GM18517 (cell line): ENCODE measurements at regions not wholly inside any gene's neighbourhood (a gene's known extent, or its start where the extent isn't known, plus 50 kb on each side); places are given as distances from the start of the nearest gene placed in this dataset.

Experiments
- ATAC-seq: cut with Tn5 transposase; IDR thresholded peaks from one replicate; pipeline ENCODE4 v1.9.1; 2021; ENCODE audit warnings: mild to moderate bottlenecking, moderate library complexity; ENCODE audit not compliant: unreplicated experiment

DNA sequence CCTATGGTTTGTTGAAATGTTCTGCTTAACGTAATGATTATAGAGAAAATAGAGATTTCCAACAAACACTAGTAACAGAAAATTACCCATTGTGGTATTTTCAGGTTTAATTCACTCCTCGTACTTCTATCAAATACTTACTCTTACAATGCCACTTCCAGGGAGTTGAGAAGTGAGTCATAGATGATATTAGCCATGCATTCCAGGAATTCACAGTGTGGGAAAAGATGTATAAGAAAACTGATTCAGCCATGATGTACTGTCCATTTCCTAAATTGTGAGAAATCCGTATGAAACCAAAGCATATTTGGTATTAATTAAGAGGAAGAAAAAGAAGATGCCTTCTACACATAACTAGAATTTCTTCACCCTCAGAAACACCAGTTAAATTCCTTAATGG is 1854.6 kb upstream of the WWC1 start:
- no peak for ATAC-seq

DNA sequence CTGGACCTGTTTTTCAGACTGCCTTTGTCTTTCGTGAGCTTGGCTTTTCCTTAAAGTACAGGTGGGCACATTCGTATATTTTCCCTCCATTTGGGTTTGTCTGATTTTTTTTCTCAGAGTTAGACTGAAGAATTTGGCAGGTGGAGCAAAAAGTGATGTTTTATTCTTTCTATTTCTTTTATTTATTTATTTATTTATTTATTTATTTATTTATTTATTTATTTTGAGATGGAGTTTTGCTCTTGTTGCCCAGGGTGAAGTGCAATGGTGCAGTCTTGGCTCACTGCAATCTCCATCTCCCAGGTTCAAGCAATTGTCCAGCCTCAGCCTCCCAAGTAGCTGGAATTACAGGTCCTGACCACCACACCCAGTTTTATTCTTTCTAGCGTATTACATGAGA is 1805.1 kb upstream of the WWC1 start:
- ATAC-seq: no peak

DNA sequence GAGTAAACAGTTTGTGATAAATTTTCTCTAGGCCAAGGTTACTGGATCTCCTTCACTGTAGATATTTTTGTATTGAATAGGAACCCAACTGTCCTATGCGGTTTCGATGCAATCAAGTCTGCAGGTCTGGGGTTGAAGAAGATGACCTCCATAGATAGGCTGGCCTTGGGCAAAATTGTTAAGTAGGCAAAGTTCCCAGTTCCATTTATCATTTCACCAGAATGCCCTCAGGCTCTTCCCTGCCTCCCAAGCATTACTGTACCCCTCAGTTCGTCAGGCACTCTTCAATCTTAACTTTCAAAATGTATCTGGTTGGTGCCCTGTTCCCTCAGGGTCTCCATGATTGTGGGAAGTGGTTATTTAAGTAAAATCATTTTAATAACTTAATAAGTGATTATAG is 1802.9 kb upstream of the WWC1 start:
- no peak for ATAC-seq

DNA sequence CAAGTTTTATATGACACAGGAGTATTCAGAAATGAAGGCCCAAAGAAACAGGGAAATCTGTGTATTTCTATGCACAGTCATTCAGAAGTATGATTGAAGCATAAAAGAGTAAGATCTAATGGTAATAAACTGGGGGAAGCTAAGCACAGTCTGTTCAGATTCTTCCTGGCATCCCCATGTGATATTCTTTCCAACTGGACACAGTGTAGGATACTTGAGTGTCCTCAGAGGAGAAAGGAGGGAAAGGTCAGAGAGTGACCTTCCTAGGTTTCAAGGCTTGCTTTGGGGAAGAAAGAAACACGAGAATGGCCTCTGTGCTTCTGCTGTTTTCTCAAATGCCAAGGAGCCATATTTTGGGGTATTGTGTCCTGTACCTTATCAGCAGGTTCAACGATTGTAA is 1798.4 kb upstream of the WWC1 start:
- ATAC-seq: no peak

DNA sequence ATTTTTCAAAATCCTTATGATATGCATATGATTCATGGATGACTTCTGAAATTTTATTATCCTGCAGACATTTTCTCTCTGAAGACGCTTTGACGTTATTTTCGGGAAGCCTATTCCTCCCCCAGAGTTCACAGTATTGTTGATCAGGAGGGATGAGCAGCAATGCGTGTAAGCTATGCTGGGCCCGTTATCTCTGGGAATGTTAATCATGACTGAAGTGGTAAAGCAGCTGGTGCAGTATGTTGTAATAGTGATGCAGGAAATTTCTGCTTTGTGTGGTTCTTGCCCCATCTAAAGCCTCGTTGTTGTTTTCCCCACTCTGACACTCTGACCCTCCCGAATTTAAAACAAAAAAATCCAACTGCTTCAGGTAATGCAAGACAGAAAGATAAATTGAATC is 1797.8 kb upstream of the WWC1 start:
- ATAC-seq: no peak

DNA sequence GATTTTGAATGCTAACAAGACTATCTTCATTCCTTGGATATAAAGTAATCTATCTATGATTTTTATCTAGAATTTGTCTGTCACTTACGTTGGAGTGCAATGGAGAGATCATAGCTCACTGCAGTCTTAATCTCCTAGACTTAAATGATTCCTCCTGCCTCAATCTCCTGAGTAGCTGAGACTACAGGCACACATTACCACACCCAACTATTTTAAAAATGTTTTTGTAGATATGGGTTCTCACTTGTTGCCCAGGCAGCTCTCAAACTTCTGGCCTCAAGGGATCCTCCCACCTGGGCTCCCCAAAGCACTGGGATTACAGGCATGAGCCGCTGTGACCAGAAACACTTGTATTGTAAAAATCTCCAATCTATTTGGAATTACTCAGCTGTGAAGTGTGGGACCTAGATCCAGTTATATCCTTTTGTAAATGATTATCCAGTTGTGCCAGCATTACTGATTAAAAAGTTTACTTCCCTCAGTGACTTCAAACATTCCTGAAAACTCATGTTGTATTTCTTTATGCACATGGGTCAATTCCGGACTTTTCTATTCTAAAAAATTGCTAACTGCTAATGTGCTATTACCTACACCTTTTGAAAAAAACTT is 1793.8 kb upstream of the WWC1 start:
- ATAC-seq: no peak

DNA sequence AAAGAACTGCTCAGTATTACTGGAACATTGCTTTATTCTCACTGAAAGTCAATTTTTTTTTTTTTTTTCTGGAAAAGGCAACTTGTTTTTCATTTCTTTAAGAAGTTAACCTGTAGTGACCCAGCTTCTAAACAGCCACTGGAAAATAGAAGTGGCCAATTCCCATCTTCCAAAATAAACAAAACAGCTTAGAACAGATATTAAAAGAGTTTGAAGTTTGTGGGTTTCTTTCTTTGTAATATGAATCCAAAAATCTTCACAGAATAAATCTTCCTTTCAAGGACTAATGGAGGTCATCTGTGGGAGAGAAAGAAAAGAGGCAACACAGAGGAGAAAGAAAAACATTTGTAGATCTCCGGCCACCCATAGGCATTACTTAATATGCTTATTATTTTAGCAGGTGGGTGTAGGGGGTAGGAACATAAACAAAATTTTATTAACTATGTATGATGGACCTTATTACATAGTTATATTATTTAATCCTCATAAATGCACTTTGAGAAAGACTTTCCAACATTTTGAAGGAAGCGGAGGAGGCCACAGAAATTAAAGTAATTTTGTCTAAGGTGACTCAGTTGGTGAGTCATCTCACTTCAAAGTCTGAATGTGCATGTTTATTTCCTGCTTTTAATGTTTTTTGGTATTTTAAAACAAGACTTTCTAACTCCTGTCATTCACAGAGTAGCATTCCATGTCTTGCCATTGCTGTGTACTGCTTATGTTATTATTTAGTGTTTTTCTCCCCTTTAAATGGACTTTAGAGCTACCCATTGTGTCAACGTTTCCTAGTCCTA is 1791.8 kb upstream of the WWC1 start:
- no peak for ATAC-seq

DNA sequence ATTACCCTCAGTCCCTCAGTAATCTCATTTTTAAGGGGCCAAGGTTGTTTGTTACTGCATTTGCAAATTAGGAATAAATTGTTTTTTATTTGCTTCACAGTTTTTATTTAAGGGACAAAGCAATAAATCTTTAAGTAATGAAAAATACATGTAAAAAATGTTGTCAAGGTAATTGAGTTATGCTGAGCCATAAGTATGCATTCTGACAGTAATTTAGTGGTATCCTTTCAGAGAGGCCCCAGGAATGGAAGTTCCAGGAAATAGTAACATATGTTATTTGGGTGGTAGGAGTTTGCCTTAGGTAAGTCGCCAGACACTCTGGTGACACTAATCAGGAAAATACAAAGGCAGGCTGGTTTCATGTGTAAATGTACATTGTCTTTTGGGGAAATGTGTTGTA is 1787.9 kb upstream of the WWC1 start:
- ATAC-seq: no peak

DNA sequence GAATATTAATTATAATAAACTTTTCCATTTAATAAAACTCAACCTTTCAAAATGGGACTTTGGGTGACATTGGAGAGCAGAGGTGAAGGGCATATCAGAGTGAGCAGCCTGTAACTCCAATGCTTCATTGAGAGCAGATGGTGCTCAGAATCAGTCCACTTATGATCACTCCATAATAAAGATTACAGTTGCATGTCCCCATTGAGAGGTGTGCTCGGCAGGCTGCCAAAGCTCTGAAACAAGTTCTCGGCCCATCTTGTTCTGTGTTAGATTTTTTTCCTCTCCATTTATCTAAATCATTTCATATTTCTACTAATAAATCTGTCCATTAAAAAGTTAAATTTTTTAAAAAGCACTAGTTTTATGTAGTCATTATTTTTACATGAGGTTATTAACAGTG is 1786.4 kb upstream of the WWC1 start:
- ATAC-seq: no peak

DNA sequence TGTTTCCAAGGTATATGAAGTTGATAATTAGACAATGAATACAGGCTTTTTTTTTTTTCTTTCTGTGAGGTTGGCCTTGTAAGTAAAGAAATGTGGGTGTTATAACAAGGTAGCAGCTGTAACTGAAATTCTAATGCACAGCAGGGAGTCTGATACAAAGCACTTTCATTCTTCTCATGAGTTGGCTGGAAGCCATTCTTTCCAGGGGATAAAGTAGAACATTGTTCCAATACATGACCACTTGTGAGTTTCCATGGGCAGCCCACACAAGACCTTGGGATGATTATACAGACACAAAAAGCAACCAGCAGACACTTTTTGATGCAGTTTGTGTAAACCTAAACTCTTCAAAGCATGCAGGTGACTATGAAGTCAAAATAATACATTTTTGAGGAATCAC is 1785.9 kb upstream of the WWC1 start:
- no peak for ATAC-seq

DNA sequence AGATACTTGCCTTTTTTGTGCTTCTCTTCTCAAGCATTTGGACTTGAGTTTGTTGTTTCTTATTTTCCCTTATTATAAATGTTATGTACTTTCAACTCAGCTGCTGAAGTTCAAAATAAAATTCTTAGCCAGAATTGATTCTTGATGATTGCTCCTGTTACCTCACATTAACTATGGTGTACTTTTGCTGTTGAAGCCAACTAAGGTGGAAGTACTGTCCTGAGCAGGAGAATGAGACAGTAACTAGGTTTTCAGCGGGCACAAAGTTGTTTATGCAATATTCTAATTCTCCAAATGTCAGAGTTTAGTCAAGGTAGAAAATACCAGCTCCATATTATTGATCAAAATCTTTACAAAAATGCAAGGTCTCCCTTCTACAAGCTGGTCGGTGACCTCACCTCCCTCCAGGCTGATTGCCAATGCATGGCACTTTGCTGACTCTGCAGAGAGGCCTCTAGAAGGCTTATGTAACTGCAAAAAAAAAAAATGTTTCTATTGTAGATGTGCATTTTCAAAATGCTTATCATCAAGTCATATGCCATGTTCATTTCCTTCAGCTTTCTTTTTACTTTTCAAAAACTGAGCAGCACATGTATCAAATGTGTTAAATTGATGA is 1783.5 kb upstream of the WWC1 start:
- ATAC-seq: no peak

DNA sequence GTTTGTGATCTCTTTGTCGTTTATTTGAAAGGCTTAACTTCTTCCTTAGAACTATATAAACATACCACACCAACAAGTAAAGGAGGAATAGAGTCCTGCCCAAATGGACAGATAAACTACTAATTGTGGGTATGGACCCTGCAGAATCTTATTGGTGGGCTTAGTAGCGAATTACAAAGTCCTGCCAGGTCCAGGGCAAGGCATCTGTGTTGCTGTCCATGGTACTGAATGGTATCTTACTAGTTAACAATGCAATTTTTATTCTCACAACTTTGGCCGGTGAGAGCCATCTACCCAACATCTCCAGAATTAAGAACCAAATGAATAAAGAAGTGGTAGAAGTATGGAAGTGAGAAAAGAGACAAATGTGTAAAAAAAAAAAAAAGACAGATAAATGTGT is 1782.4 kb upstream of the WWC1 start:
- ATAC-seq: no peak

DNA sequence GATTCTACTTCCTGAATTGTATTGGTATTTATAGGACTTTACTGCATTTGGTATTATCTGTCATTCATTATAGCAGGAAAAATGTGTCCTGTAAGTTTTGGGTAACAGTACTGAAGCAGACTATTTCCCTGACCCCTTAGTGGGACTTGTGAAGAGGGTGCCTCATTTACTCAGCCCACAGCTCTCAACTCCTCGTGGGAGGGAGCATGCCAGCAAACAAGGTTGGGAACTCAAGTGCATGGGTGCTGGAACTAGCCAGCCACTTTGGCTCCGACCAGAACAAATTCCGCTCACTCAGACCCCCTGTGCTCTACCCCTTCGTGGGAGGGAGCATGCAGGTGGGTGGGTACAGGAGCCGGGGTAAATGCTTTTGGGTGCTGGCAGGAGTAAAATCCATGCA is 1773.5 kb upstream of the WWC1 start:
- ATAC-seq: no peak

DNA sequence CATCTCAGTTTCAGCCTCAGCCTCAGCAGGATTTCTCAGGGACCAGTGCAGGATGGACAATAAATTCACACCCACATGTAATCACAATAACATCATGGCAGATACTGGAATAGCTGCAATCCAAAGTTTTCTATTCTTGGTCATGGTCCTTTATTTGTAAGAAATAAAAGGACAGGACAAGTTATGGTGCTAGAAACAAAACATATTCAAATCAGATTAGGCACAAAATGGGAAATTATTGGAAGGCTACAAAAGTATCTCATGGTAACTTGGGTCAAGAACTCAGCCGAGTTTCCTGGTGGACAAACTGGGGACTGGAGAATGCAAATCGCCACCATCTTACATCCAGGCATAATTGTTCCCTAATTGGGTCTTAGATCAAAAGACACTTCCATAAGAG is 1768.2 kb upstream of the WWC1 start:
- ATAC-seq: no peak

DNA sequence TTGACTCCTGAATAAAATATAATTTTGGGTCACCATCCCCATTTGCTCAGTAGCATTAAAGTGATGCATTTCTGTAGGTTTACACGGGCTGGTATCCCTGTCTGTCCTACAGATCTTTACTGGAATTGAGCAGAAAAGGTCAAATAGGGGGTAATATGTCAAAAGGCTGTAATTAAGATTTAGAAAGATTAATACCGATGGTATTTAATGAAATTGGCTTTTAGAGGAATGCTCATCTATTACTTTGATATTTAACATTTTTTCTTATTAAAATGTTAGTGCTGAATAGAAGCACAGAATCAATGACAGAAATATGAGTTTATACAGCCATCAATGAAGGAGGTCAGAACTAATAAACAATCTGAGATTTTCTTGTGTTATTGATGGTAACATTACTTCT is 1762.2 kb upstream of the WWC1 start:
- ATAC-seq: no peak

DNA sequence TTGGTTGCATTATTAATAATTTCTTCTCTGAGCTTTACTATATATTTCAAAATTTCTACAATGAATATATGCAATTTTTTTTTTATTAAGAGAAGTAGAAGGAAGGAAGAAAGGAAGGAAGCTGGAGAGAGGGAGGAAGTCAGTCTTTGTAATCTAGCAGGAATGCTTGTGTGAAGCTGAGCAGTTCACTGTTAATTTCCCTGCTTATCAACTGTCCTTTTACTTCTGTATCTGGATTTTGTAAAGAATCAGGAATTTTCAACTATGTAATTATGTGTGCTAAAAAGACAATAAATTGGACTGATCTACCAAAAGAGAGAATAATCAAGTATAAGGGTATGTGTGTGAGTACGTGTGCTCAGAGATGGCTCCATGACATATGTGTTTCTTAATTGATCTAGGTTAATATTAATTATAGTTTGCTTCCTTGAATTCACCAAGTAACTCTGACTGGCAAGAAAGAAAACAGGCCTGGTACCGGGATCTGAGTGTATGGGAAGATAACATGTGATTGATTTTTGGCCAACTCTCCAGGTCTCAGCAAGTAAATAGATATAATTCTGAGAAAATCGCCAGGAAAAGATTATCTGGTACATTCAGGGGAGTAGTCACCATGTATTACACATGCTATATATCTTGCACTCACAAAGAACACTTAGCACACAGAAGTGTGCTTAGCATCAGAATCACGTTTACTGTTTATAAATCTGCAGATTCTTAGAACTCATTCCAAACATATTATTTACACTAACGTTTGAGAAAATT is 1758.8 kb upstream of the WWC1 start:
- ATAC-seq: no peak

DNA sequence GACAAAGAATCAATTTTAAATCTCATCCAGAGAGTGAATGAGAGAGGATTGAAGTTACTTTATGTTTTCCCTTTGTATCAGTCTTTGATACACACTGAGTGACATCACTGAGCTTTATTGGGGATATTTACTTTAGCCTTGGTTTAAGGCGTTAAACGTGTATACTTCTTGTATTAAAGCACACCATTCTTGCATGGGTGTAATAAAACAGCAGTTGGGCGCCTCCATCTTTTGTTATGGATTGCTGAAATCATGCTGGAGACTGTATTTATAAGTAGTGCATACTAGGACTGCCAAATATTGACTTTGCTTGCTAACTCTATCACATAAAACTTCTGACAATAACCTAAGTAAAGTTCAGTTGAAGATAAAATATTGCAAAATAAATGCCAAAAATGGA is 1755.8 kb upstream of the WWC1 start:
- no peak for ATAC-seq

DNA sequence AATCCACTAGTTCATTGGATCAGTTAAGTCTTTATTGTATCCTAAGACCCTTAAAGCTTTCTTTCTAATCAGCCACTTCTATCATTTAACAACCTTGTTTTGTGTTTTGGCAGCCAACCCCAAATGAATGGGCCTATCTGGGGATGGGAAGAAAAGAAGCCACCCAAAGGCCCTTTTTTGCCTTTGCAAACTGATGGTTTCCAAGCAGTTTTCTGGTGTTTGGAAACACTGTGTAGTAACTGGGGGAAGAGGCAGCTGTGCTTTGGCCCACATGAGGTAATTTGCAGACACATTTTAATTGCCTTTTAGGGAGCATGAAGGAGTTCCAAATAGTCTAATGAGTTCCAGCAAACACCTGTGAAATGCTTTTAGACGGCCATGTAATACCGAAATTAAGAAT is 1751.3 kb upstream of the WWC1 start:
- no peak for ATAC-seq

DNA sequence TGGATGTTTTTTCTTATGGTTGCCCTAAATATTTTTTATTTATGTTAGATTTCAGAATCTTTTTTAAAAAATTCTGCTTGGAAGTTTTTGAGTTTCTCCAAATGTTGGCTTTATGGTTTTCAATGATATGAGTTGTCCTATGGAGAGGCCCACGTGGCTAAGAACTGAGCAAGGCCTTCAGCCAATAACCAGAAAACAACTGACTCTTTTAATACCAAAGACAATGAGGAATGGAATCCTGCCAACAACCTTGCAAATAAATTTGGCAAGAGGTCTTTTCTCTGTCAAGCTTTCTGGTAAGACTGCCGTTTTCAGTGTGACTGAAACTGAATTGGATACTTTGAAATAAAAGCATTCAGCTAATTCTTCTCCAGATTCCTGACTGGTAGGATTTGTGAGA is 1740.1 kb upstream of the WWC1 start:
- no peak for ATAC-seq

DNA sequence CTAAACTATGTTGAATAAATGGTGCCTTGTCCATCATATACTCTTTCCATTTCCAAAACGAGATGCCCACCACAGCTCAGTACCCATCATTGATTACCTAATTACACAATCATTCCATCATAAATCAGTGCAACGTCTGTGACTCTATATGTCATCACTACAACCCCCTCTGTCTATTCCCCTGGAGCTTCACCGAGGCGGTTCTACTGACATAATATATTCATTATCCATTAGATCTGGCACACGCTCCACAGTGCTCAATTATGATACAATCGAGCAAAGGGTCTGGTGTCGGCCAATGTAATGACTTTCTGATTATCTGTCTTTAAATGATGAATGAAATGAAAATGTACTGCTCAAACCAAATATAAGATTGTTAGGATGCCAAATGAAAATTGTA is 1737.7 kb upstream of the WWC1 start:
- no peak for ATAC-seq

DNA sequence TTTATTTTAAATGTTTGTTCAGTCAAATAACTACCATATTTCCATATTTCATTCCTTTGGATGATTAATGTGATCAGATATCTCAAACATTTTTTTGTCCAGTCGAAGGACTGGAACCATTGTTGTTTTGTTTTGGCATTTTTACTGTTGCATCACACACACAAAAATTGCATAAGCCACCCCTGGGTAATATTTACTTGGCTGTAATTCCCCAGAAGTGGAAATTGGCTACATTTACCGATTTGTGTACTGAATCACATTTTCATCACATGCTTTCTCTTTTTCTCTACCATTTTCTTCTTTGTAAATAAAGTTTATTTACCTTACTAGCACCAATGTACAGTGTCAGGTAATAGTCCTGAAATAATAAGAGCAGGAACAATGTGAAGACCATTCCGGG is 1729.7 kb upstream of the WWC1 start:
- ATAC-seq: no peak

DNA sequence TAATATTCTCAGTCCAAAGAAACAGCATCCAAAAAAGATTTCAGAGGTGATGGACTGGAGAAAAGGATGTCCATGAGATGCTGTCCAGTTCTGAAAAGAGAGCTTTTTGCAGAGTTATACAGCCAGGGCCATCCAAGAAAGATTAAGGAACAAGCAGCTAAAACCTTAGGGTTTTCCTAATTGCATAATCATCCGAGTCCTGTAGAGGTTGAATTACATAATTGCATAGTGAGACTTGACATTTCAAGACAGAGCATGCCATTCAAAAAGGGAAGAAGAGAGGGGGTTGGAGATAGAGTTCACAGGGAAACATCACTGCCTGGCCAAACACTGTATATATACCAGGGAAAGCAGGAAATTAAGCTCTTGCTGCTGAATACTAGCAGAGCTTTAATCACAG is 1729.2 kb upstream of the WWC1 start:
- ATAC-seq: no peak
